Mucosa of descending colon (tissue), 3 donors: ENCODE measurements at regions not wholly inside any gene's neighbourhood (a gene's known extent, or its start where the extent isn't known, plus 50 kb on each side); places are given as distances from the start of the nearest gene placed in this dataset.
"Not testable (repeated sequence)": the region's sequence is repeated elsewhere in the genome, so short reads cannot be mapped to it uniquely, and the experiment has no call there.

ENCODE experiments used
- ATAC-seq: fragments of 200-7000 bp; cut with Tn5 transposase; one replicate; pipeline ENCODE4 v1.9.1; 2020; ENCODE audit warnings: mild to moderate bottlenecking, moderate library complexity
- DNase-seq, 3 donors: peaks; one replicate each; pipeline ENCODE4 v3.0.0-alpha.2; 2020
- H3K36me3 ChIP-seq: fragments of 200-600 bp; one replicate; pipeline ENCODE4 v1.8.0; 2021; ENCODE audit warnings: low read depth, mild to moderate bottlenecking
- H3K4me1 ChIP-seq: fragments of 200-600 bp; one replicate; pipeline ENCODE4 v1.8.0; 2021; ENCODE audit warnings: low read depth, mild to moderate bottlenecking
- H3K4me3 ChIP-seq: fragments of 200-600 bp; one replicate; pipeline ENCODE4 v1.8.0; 2021; ENCODE audit warnings: mild to moderate bottlenecking
- H3K9me3 ChIP-seq: fragments of 200-600 bp; one replicate; pipeline ENCODE4 v1.8.0; 2021; ENCODE audit warnings: mild to moderate bottlenecking
- CTCF ChIP-seq: fragments of 200-600 bp; IDR thresholded peaks from one replicate; pipeline ENCODE4 v1.8.0; 2022; ENCODE audit warnings: antibody characterized with exemption, mild to moderate bottlenecking
- intact Hi-C, 2 donors: fragments of 100-400 bp; cut with DNase I in 1 of 2; cut with micrococcal nuclease in 1 of 2; formaldehyde crosslinking; loops; one replicate each; pipeline versions ENCODE4 v1.11.0 to v1.11.1; 2022; cut with DNase I, micrococcal nuclease
- donor health status: DM: no; HTN: no; CAD: no; lungs with moderate emphysema.
- donor health status: DM: no; HTN: no; CAD: no.
- donor health status: DM: no; HTN: yes; CAD: no.

GRCh38 chr2:183543222-183543621 is 419.0 kb downstream of the NUP35 start:
- peak; percentile 83 for ATAC-seq
- no peak overlapping the region for H3K4me3 ChIP-seq
- peak; percentile 60 to 71 (median 60) for DNase-seq
- no peaks in the 10 kb centered on the region for H3K36me3 ChIP-seq
- H3K4me1 ChIP-seq, result peaks cover under 1% of the 10 kb centered on the region
- intact Hi-C loops, result no loop called here
- peaks cover 5% of the 10 kb centered on the region for H3K9me3 ChIP-seq
- TF ChIP-seq CTCF, result no peak

- no peaks in the 10 kb centered on the region for H3K4me1 ChIP-seq
- ATAC-seq, result peak; percentile 70
- no peaks in the 10 kb centered on the region for H3K36me3 ChIP-seq
- peak; percentile 64 to 73 (median 70) for DNase-seq
- intact Hi-C loops, result no loop called here
- no peak overlapping the region for H3K4me3 ChIP-seq
- H3K9me3 ChIP-seq, result peaks cover 5% of the 10 kb centered on the region
- TF ChIP-seq CTCF, result no peak
Observed at GRCh38 chr2:183543731-183544130, 419.5 kb downstream of the NUP35 start.

- H3K9me3 ChIP-seq, H3K36me3 ChIP-seq, H3K4me3 ChIP-seq, intact Hi-C loops, ATAC-seq, H3K4me1 ChIP-seq: not testable (repeated sequence)
- DNase-seq, result peak in 2 of 3 donors; percentile 11 to 45
Observed at GRCh38 chr2:183546560-183547350, 422.5 kb downstream of the NUP35 start.

GRCh38 chr2:183552716-183553115 is 428.5 kb downstream of the NUP35 start:
- Histone ChIP-seq H3K4me3 (no peak overlapping the region), H3K4me1 (no peaks in the 10 kb centered on the region), H3K9me3 (no peaks in the 10 kb centered on the region), H3K36me3 (no peaks in the 10 kb centered on the region)
- no peak for TF ChIP-seq CTCF
- ATAC-seq (no peak), DNase-seq (no peak)
- intact Hi-C loops, result no loop called here

GRCh38 chr2:183564726-183565125 is 440.5 kb downstream of the NUP35 start:
- intact Hi-C loops, result no loop called here
- ATAC-seq (no peak), DNase-seq (no peak)
- Histone ChIP-seq H3K9me3 (no peaks in the 10 kb centered on the region), H3K4me1 (no peaks in the 10 kb centered on the region), H3K36me3 (no peaks in the 10 kb centered on the region), H3K4me3 (no peak overlapping the region)
- TF ChIP-seq CTCF, result no peak

- DNase-seq (no peak), ATAC-seq (no peak)
- intact Hi-C loops, result no loop called here
- Histone ChIP-seq H3K36me3 (no peaks in the 10 kb centered on the region), H3K4me3 (no peak overlapping the region), H3K9me3 (peaks cover 11% of the 10 kb centered on the region), H3K4me1 (no peaks in the 10 kb centered on the region)
- no peak for TF ChIP-seq CTCF
Observed at GRCh38 chr2:183575481-183575880, 451.2 kb downstream of the NUP35 start.
